GM23338 (cell line): ENCODE measurements at regions not wholly inside any gene's neighbourhood (a gene's known extent, or its start where the extent isn't known, plus 50 kb on each side); places are given as distances from the start of the nearest gene placed in this dataset.

Experiments used
- ATAC-seq: fragments of 200-7000 bp; cut with Tn5 transposase; 3 replicates; pipeline ENCODE4 v1.9.1; 2020
- DNase-seq: peaks from one replicate; pipeline ENCODE4 v3.0.0-alpha.2; 2015; ENCODE audit warnings: low spot score
- H2AFZ ChIP-seq: fragments of 200-600 bp; sonication (generic); 2 replicates; pipeline ENCODE4 v1.8.0; 2016; ENCODE audit warnings: antibody characterized with exemption, mild to moderate bottlenecking, moderate library complexity
- H3F3A ChIP-seq: fragments of 200-600 bp; sonication (generic); replicated peaks from 2 replicates; pipeline ENCODE4 v1.8.0; 2017; ENCODE audit warnings: antibody characterized with exemption, mixed run types, low read depth
- H3K27ac ChIP-seq: fragments of 200-600 bp; sonication (generic); 2 replicates; pipeline ENCODE4 v1.6.1; 2016; ENCODE audit warnings: low read depth
- H3K27me3 ChIP-seq: fragments of 200-600 bp; sonication (generic); 2 replicates; pipeline ENCODE4 v1.8.0; 2016; ENCODE audit warnings: mild to moderate bottlenecking, mixed run types, moderate library complexity; ENCODE audit not compliant: insufficient read depth
- H3K36me3 ChIP-seq: fragments of 200-600 bp; sonication (generic); 2 replicates; pipeline ENCODE4 v1.8.0; 2016; ENCODE audit warnings: mild to moderate bottlenecking; ENCODE audit not compliant: insufficient read depth
- H3K4me1 ChIP-seq: fragments of 200-600 bp; sonication (generic); 2 replicates; pipeline ENCODE4 v1.8.0; 2016; ENCODE audit warnings: mild to moderate bottlenecking, moderate library complexity; ENCODE audit not compliant: insufficient read depth
- H3K4me2 ChIP-seq: fragments of 200-600 bp; sonication (generic); 2 replicates; pipeline ENCODE4 v1.7.1; 2017; ENCODE audit warnings: mixed run types
- H3K4me3 ChIP-seq: fragments of 200-600 bp; sonication (generic); 2 replicates; pipeline ENCODE4 v1.6.1; 2016; ENCODE audit warnings: mixed run types
- H3K79me2 ChIP-seq: fragments of 200-600 bp; sonication (generic); replicated peaks from 2 replicates; pipeline ENCODE4 v1.8.0; 2017; ENCODE audit warnings: mild to moderate bottlenecking; ENCODE audit not compliant: insufficient read depth
- H3K9me2 ChIP-seq: fragments of 200-600 bp; sonication (generic); 2 replicates; pipeline ENCODE4 v1.8.0; 2017; ENCODE audit not compliant: insufficient read depth
- H4K20me1 ChIP-seq: fragments of 200-600 bp; sonication (generic); replicated peaks from 2 replicates; pipeline ENCODE4 v1.8.0; 2017; ENCODE audit warnings: mild to moderate bottlenecking; ENCODE audit not compliant: insufficient read depth
- H3K27ac Mint-ChIP-seq: 2 replicates; pipeline ENCODE4 v1.8.0; 2020; ENCODE audit warnings: inconsistent platforms, mild to moderate bottlenecking, moderate library complexity, mixed read lengths
- H3K27me3 Mint-ChIP-seq: 3 replicates; pipeline ENCODE4 v1.8.0; 2022; ENCODE audit warnings: low read depth, mild to moderate bottlenecking, moderate library complexity, mixed read lengths, inconsistent platforms; ENCODE audit not compliant: insufficient read depth, poor library complexity
- H3K36me3 Mint-ChIP-seq: 3 replicates; pipeline ENCODE4 v1.8.0; 2021; ENCODE audit warnings: low read depth, mild to moderate bottlenecking, inconsistent platforms, moderate library complexity, mixed read lengths
- H3K4me1 Mint-ChIP-seq: 3 replicates; pipeline ENCODE4 v1.8.0; 2020; ENCODE audit warnings: mild to moderate bottlenecking, inconsistent platforms, mixed read lengths
- H3K4me3 Mint-ChIP-seq: 3 replicates; pipeline ENCODE4 v1.8.0; 2021; ENCODE audit warnings: moderate library complexity, mild to moderate bottlenecking, inconsistent platforms, mixed read lengths
- H3K9me3 Mint-ChIP-seq: 3 replicates; pipeline ENCODE4 v1.8.0; 2020; ENCODE audit warnings: moderate library complexity, mild to moderate bottlenecking, inconsistent platforms, mixed read lengths
- CREB1 ChIP-seq: fragments of 250-450 bp; sonication (Bioruptor Pico); IDR thresholded peaks from 2 replicates; pipeline ENCODE4 v1.5.0; 2020; ENCODE audit warnings: low read depth, mild to moderate bottlenecking, moderate library complexity
- STAT1 ChIP-seq: IDR thresholded peaks from one replicate; pipeline ENCODE4 v1.6.1; 2016; ENCODE audit warnings: antibody characterized with exemption; ENCODE audit not compliant: unreplicated experiment
- ZNF114 ChIP-seq: fragments of 250-450 bp; sonication (Bioruptor Pico); IDR thresholded peaks from 2 replicates; pipeline ENCODE4 v1.5.0; 2020; ENCODE audit warnings: mild to moderate bottlenecking, moderate library complexity
- TF ChIP-seq, protein P1 (sequence below): IDR thresholded peaks from one replicate; pipeline ENCODE4 v1.6.1; 2018; ENCODE audit warnings: antibody characterized with exemption; ENCODE audit not compliant: unreplicated experiment
- TF ChIP-seq, protein P2 (sequence below), 2 experiments: fragments of 200-600 bp in 1 of 2; sonication (generic) in 1 of 2; conservative IDR thresholded peaks; 2 replicates each; pipeline versions ENCODE4 v1.5.1 to v1.6.1; 2016 to 2017; ENCODE audit warnings: antibody characterized with exemption in 2 of 2, low read depth in 2 of 2, mild to moderate bottlenecking in 2 of 2, moderate library complexity in 1 of 2
- TF ChIP-seq, protein P3 (sequence below): fragments of 250-450 bp; sonication (Bioruptor Pico); IDR thresholded peaks from 2 replicates; pipeline ENCODE4 v1.5.0; 2020; ENCODE audit warnings: mild to moderate bottlenecking, moderate library complexity

DNA sequence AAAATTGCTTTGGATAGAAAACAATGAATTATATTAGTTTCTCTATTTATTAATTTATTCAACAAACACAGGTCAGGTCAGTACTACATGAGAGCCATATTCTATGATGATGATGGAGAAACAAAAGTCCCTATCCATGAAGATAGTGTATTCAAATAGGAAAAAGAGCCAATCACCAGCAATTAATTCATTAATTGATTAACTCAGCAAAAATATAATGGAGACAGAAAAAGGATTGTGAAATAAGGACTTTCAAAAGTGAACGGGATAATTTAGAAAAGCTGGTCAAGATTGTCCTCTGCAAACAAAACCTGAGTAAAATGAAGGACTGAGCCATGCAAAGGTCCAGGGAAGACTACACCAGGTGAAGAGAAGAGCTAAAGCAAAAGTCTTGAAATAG lies 1517.7 kb upstream of the CDH8 start (continued):
- TF ChIP-seq, protein P1, sequence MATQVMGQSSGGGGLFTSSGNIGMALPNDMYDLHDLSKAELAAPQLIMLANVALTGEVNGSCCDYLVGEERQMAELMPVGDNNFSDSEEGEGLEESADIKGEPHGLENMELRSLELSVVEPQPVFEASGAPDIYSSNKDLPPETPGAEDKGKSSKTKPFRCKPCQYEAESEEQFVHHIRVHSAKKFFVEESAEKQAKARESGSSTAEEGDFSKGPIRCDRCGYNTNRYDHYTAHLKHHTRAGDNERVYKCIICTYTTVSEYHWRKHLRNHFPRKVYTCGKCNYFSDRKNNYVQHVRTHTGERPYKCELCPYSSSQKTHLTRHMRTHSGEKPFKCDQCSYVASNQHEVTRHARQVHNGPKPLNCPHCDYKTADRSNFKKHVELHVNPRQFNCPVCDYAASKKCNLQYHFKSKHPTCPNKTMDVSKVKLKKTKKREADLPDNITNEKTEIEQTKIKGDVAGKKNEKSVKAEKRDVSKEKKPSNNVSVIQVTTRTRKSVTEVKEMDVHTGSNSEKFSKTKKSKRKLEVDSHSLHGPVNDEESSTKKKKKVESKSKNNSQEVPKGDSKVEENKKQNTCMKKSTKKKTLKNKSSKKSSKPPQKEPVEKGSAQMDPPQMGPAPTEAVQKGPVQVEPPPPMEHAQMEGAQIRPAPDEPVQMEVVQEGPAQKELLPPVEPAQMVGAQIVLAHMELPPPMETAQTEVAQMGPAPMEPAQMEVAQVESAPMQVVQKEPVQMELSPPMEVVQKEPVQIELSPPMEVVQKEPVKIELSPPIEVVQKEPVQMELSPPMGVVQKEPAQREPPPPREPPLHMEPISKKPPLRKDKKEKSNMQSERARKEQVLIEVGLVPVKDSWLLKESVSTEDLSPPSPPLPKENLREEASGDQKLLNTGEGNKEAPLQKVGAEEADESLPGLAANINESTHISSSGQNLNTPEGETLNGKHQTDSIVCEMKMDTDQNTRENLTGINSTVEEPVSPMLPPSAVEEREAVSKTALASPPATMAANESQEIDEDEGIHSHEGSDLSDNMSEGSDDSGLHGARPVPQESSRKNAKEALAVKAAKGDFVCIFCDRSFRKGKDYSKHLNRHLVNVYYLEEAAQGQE: no peak
- TF ChIP-seq, protein P2, sequence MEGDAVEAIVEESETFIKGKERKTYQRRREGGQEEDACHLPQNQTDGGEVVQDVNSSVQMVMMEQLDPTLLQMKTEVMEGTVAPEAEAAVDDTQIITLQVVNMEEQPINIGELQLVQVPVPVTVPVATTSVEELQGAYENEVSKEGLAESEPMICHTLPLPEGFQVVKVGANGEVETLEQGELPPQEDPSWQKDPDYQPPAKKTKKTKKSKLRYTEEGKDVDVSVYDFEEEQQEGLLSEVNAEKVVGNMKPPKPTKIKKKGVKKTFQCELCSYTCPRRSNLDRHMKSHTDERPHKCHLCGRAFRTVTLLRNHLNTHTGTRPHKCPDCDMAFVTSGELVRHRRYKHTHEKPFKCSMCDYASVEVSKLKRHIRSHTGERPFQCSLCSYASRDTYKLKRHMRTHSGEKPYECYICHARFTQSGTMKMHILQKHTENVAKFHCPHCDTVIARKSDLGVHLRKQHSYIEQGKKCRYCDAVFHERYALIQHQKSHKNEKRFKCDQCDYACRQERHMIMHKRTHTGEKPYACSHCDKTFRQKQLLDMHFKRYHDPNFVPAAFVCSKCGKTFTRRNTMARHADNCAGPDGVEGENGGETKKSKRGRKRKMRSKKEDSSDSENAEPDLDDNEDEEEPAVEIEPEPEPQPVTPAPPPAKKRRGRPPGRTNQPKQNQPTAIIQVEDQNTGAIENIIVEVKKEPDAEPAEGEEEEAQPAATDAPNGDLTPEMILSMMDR (conservative IDR thresholded peaks at IDR 0.05; ENCODE audit: low read depth in 2 of 2): no peak
- TF ChIP-seq STAT1: no peak

DNA sequence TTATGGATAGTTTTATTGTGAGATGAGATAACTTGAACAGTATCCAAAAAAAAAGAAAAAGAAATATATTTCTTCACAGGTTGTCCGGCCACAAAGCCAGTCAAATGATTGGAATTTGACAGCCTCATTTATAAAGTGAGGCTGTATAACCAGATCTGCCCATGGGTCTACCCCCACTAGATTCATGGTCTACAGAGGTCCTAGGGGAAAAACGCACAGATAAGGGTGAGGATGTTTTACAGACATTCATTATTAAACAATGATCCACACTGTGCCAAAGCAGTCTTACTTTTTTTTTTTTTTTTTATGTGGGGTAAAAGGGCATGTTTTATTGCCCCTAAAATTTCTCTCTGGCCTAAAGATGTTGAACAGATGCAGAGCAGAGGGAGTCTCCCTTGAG lies 1503.0 kb upstream of the CDH8 start:
- Histone ChIP-seq H4K20me1 (no peaks in the 10 kb centered on the region), H3K27ac (no peak overlapping the region), H3K4me2 (no peak overlapping the region), H3K27me3 (no peaks in the 10 kb centered on the region), H3K79me2 (no peaks in the 10 kb centered on the region), H2AFZ (no peak overlapping the region), H3K4me3 (no peak overlapping the region), H3F3A (no peaks in the 10 kb centered on the region), H3K36me3 (no peaks in the 10 kb centered on the region), H3K9me2 (no peaks in the 10 kb centered on the region), H3K4me1 (peaks cover 25% of the 10 kb centered on the region)
- H3K4me1 Mint-ChIP-seq: peaks cover 18% of the 10 kb centered on the region
- no peak for DNase-seq
- H3K27me3 Mint-ChIP-seq: peaks cover 4% of the 10 kb centered on the region
- peaks cover 2% of the 10 kb centered on the region; the same call in 1 of the 3 replicates for H3K9me3 Mint-ChIP-seq
- ATAC-seq: no peak
- H3K4me3 Mint-ChIP-seq: no peak overlapping the region
- H3K27ac Mint-ChIP-seq: no peak overlapping the region
- peaks cover 2% of the 10 kb centered on the region; the same call in 1 of the 3 replicates for H3K36me3 Mint-ChIP-seq
- TF ChIP-seq, protein P2 (conservative IDR thresholded peaks at IDR 0.05; ENCODE audit: low read depth in 2 of 2): no peak
- TF ChIP-seq, protein P1: no peak
- no peak for TF ChIP-seq CREB1 (CRISPR knock-in tag)
- no peak for TF ChIP-seq ZNF114 (CRISPR knock-in tag)
- TF ChIP-seq, protein P3, sequence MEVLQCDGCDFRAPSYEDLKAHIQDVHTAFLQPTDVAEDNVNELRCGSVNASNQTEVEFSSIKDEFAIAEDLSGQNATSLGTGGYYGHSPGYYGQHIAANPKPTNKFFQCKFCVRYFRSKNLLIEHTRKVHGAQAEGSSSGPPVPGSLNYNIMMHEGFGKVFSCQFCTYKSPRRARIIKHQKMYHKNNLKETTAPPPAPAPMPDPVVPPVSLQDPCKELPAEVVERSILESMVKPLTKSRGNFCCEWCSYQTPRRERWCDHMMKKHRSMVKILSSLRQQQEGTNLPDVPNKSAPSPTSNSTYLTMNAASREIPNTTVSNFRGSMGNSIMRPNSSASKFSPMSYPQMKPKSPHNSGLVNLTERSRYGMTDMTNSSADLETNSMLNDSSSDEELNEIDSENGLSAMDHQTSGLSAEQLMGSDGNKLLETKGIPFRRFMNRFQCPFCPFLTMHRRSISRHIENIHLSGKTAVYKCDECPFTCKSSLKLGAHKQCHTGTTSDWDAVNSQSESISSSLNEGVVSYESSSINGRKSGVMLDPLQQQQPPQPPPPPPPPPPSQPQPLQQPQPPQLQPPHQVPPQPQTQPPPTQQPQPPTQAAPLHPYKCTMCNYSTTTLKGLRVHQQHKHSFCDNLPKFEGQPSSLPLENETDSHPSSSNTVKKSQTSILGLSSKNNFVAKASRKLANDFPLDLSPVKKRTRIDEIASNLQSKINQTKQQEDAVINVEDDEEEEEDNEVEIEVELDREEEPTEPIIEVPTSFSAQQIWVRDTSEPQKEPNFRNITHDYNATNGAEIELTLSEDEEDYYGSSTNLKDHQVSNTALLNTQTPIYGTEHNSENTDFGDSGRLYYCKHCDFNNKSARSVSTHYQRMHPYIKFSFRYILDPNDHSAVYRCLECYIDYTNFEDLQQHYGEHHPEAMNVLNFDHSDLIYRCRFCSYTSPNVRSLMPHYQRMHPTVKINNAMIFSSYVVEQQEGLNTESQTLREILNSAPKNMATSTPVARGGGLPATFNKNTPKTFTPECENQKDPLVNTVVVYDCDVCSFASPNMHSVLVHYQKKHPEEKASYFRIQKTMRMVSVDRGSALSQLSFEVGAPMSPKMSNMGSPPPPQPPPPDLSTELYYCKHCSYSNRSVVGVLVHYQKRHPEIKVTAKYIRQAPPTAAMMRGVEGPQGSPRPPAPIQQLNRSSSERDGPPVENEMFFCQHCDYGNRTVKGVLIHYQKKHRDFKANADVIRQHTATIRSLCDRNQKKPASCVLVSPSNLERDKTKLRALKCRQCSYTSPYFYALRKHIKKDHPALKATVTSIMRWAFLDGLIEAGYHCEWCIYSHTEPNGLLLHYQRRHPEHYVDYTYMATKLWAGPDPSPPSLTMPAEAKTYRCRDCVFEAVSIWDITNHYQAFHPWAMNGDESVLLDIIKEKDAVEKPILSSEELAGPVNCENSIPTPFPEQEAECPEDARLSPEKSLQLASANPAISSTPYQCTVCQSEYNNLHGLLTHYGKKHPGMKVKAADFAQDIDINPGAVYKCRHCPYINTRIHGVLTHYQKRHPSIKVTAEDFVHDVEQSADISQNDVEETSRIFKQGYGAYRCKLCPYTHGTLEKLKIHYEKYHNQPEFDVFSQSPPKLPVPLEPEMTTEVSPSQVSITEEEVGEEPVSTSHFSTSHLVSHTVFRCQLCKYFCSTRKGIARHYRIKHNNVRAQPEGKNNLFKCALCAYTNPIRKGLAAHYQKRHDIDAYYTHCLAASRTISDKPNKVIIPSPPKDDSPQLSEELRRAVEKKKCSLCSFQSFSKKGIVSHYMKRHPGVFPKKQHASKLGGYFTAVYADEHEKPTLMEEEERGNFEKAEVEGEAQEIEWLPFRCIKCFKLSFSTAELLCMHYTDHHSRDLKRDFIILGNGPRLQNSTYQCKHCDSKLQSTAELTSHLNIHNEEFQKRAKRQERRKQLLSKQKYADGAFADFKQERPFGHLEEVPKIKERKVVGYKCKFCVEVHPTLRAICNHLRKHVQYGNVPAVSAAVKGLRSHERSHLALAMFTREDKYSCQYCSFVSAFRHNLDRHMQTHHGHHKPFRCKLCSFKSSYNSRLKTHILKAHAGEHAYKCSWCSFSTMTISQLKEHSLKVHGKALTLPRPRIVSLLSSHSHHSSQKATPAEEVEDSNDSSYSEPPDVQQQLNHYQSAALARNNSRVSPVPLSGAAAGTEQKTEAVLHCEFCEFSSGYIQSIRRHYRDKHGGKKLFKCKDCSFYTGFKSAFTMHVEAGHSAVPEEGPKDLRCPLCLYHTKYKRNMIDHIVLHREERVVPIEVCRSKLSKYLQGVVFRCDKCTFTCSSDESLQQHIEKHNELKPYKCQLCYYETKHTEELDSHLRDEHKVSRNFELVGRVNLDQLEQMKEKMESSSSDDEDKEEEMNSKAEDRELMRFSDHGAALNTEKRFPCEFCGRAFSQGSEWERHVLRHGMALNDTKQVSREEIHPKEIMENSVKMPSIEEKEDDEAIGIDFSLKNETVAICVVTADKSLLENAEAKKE (CRISPR knock-in tag): no peak
